OCI-LY3 (cell line): ENCODE measurements at regions not wholly inside any gene's neighbourhood (a gene's known extent, or its start where the extent isn't known, plus 50 kb on each side); places are given as distances from the start of the nearest gene placed in this dataset.
"Not testable (repeated sequence)": the region's sequence is repeated elsewhere in the genome, so short reads cannot be mapped to it uniquely, and the experiment has no call there.

Source experiments
- H2AFZ ChIP-seq: fragments of 200-600, 300-600 bp; shearing (Covaris generic); 2 replicates; pipeline ENCODE4 v1.6.0; 2014; ENCODE audit warnings: antibody characterized with exemption, low read depth, low read length
- H3K27ac ChIP-seq: fragments of 200-600, 300-600 bp; sonication (generic); 2 replicates; pipeline ENCODE4 v1.5.1; 2014; ENCODE audit warnings: mild to moderate bottlenecking, low read length, moderate library complexity, mixed read lengths
- H3K27me3 ChIP-seq: fragments of 200-600, 300-600 bp; sonication (generic); 2 replicates; pipeline ENCODE4 v1.6.1; 2014; ENCODE audit warnings: low read depth, low read length, mixed read lengths
- H3K36me3 ChIP-seq: fragments of 200-600, 300-600 bp; sonication (generic); replicated peaks from 2 replicates; pipeline ENCODE3; 2014; ENCODE audit warnings: low read depth, low read length, mixed read lengths
- H3K4me1 ChIP-seq: fragments of 300-600, 200-600 bp; sonication (generic); 2 replicates; pipeline ENCODE4 v1.6.1; 2014; ENCODE audit warnings: low read length, mixed read lengths
- H3K4me2 ChIP-seq: fragments of 200-600, 300-600 bp; sonication (generic); 2 replicates; pipeline ENCODE4 v1.6.1; 2014; ENCODE audit warnings: low read length, mixed read lengths
- H3K4me3 ChIP-seq: fragments of 300-600, 200-600 bp; sonication (generic); 2 replicates; pipeline ENCODE4 v1.5.1; 2014; ENCODE audit warnings: antibody characterized with exemption, mild to moderate bottlenecking, low read length, moderate library complexity
- H3K79me2 ChIP-seq: fragments of 300-600, 200-600 bp; shearing (Covaris generic); 2 replicates; pipeline ENCODE4 v1.6.1; 2014; ENCODE audit warnings: mild to moderate bottlenecking, low read length, mixed read lengths
- H3K9ac ChIP-seq: fragments of 300-600, 200-600 bp; shearing (Covaris generic); 2 replicates; pipeline ENCODE4 v1.6.0; 2014; ENCODE audit warnings: mild to moderate bottlenecking, low read length, moderate library complexity
- H3K9me3 ChIP-seq: fragments of 200-600, 300-600 bp; shearing (Covaris generic); 2 replicates; pipeline ENCODE4 v1.6.1; 2014; ENCODE audit warnings: low read length, mixed read lengths; ENCODE audit not compliant: insufficient read depth
- H4K20me1 ChIP-seq: fragments of 200-600, 300-600 bp; sonication (generic); 2 replicates; pipeline ENCODE4 v1.6.1; 2016; ENCODE audit warnings: low read length, mixed read lengths; ENCODE audit not compliant: insufficient read depth
- CTCF ChIP-seq: fragments of 200-600, 300-600 bp; sonication (generic); IDR thresholded peaks from 2 replicates; pipeline ENCODE4 v1.5.1; 2014; ENCODE audit warnings: antibody characterized with exemption, low read length, low read depth

- H3K79me2 ChIP-seq, H3K27me3 ChIP-seq, H3K27ac ChIP-seq, H3K4me1 ChIP-seq, H3K9me3 ChIP-seq, H3K36me3 ChIP-seq, H4K20me1 ChIP-seq: not testable (repeated sequence)
- peak overlapping the region; percentile 70; the same call in 1 of the 2 replicates for H2AFZ ChIP-seq
- peak; percentile 42 for TF ChIP-seq CTCF
- H3K4me3 ChIP-seq: peak overlapping the region; percentile 76
- peak overlapping the region; percentile 96 for H3K4me2 ChIP-seq
- peak overlapping the region; percentile 13; the same call in 1 of the 2 replicates for H3K9ac ChIP-seq
Observed at GRCh38 chr2:90237923-90238361, 1546.5 kb downstream of the RPIA start.

GRCh38 chr2:90238505-90239230 lies 1547.2 kb downstream of the RPIA start:
- not testable (repeated sequence) for H3K9me3 ChIP-seq, H3K4me1 ChIP-seq
- peak overlapping the region; percentile 70; the same call in 1 of the 2 replicates for H2AFZ ChIP-seq

DNA sequence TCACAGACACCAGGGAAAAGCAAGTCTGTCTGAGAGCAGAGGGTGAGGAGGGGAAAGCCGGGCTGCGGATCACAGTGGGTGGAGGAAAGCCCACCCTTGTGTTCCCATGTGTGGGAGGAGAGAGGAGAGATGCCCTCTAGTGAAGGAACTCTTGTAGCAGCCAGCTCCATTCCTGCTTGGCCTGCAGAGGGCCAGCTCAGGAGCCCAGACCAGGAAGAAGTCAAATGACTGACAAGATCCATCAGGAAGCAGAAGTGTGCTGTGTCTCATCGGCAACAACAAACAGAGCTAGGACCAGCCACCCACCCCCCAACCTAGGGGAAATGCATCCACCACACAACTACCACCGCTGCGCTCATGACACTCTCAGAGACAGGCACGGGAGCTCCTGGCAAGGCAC lies 1548.3 kb downstream of the RPIA start:
- H3K9me3 ChIP-seq, H2AFZ ChIP-seq, H3K27ac ChIP-seq, H3K36me3 ChIP-seq, H3K4me1 ChIP-seq, H3K4me3 ChIP-seq, H4K20me1 ChIP-seq, H3K9ac ChIP-seq, H3K4me2 ChIP-seq, H3K27me3 ChIP-seq, H3K79me2 ChIP-seq: not testable (repeated sequence)
- TF ChIP-seq CTCF: peak; percentile 7; the same call in 1 of the 2 replicates

More at GRCh38 chr2:90238505-90239230, 1547.2 kb downstream of the RPIA start:
- H3K4me3 ChIP-seq: peak overlapping the region; percentile 76
- not testable (repeated sequence) for H3K27me3 ChIP-seq, H3K27ac ChIP-seq, H3K36me3 ChIP-seq, H3K79me2 ChIP-seq, H4K20me1 ChIP-seq
- peak overlapping the region; percentile 96 for H3K4me2 ChIP-seq
- H3K9ac ChIP-seq: peak overlapping the region; percentile 13; the same call in 1 of the 2 replicates

- not testable (repeated sequence) for H3K27me3 ChIP-seq, H3K9ac ChIP-seq, H4K20me1 ChIP-seq, H3K9me3 ChIP-seq, H3K79me2 ChIP-seq, H3K36me3 ChIP-seq, H3K27ac ChIP-seq, H2AFZ ChIP-seq, H3K4me1 ChIP-seq, H3K4me2 ChIP-seq, H3K4me3 ChIP-seq
Observed at GRCh38 chr2:90244902-90245765, 1553.7 kb downstream of the RPIA start.

- not testable (repeated sequence) for H3K27me3 ChIP-seq, H3K79me2 ChIP-seq, H3K9ac ChIP-seq, H3K4me2 ChIP-seq, H3K4me3 ChIP-seq, H2AFZ ChIP-seq, H4K20me1 ChIP-seq, H3K36me3 ChIP-seq, H3K27ac ChIP-seq, H3K4me1 ChIP-seq, H3K9me3 ChIP-seq
Observed at GRCh38 chr2:90248400-90248799, 1556.9 kb downstream of the RPIA start.

DNA sequence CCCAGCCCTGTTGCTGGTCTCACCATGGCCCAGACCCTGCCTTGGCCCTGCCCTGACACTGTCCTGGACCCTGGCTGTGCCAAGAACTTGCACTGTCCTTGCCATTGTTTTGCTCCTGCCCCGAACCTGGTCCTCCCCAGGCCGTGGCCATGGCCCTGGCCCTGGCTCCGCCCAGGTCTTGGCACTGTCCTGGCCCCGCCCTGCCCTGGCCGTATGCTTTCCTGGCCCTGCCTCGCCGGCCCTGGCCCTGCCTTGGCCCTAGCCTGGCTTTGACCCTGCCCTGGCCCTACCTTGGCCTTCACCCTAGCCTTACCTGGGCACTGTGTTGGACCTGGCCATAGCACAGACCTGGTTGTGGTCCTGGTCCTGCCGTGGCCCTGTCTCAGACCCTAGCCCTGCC lies 1558.9 kb downstream of the RPIA start:
- H3K4me1 ChIP-seq, H3K9me3 ChIP-seq, H4K20me1 ChIP-seq, H3K4me2 ChIP-seq, H3K27ac ChIP-seq, H3K27me3 ChIP-seq, H3K9ac ChIP-seq, H2AFZ ChIP-seq, H3K4me3 ChIP-seq, H3K36me3 ChIP-seq, H3K79me2 ChIP-seq: not testable (repeated sequence)

DNA sequence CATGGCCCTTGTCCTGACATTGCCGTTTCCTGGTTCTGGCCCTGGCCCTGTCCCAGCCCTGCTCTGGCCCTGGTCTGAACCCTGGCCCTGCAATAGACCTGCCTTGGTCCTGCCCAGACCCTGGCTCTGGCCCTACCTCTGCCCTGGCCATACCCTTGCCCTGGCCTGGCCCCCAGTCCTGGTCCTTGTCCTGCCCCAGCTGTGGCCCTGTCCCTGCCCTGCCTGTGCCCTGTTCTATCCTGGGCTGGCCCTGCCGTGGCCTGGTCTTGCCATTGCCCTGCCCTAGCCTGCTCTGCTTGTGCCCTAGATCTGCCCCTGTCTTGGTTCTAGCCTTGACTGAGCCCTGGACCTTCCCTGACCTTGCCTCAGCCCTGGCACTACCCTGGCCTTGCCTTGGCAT lies 1560.1 kb downstream of the RPIA start:
- H3K36me3 ChIP-seq, H3K4me3 ChIP-seq, H3K27ac ChIP-seq, H4K20me1 ChIP-seq, H3K4me2 ChIP-seq, H2AFZ ChIP-seq, H3K27me3 ChIP-seq, H3K4me1 ChIP-seq, H3K9me3 ChIP-seq, H3K79me2 ChIP-seq, H3K9ac ChIP-seq: not testable (repeated sequence)

- not testable (repeated sequence) for H3K9ac ChIP-seq, H3K4me3 ChIP-seq, H3K4me2 ChIP-seq, H3K9me3 ChIP-seq, H3K27me3 ChIP-seq, H4K20me1 ChIP-seq, H3K79me2 ChIP-seq, H3K4me1 ChIP-seq, H3K27ac ChIP-seq, H2AFZ ChIP-seq, H3K36me3 ChIP-seq
Observed at GRCh38 chr2:90253306-90253705, 1561.8 kb downstream of the RPIA start.
